Epithelial cell of esophagus (primary cell): ENCODE measurements at regions not wholly inside any gene's neighbourhood (a gene's known extent, or its start where the extent isn't known, plus 50 kb on each side); places are given as distances from the start of the nearest gene placed in this dataset.
A peak's percentile ranks its signal among the peaks of the same experiment; 100 is the strongest.
"Not testable (repeated sequence)": the region's sequence is repeated elsewhere in the genome, so short reads cannot be mapped to it uniquely, and the experiment has no call there.

Experiments
- DNase-seq: peaks from one replicate; pipeline ENCODE4 v3.0.0; 2010; ENCODE audit warnings: low read depth
- H3K4me3 ChIP-seq: 2 replicates; pipeline ENCODE4 v1.5.1; 2011; ENCODE audit warnings: mild to moderate bottlenecking, low read length, control low read depth
- TF ChIP-seq, protein P1 (sequence below): IDR thresholded peaks from 2 replicates; pipeline ENCODE4 v1.5.1; 2011; ENCODE audit warnings: low read depth, mild to moderate bottlenecking, low read length, control low read depth, inconsistent platforms; ENCODE audit not compliant: insufficient read depth; ENCODE audit errors: missing control alignments

GRCh38 chr5:91490316-91490715 is 107.2 kb upstream of the ARRDC3 start:
- H3K4me3 ChIP-seq: no peak overlapping the region
- TF ChIP-seq, protein P1, sequence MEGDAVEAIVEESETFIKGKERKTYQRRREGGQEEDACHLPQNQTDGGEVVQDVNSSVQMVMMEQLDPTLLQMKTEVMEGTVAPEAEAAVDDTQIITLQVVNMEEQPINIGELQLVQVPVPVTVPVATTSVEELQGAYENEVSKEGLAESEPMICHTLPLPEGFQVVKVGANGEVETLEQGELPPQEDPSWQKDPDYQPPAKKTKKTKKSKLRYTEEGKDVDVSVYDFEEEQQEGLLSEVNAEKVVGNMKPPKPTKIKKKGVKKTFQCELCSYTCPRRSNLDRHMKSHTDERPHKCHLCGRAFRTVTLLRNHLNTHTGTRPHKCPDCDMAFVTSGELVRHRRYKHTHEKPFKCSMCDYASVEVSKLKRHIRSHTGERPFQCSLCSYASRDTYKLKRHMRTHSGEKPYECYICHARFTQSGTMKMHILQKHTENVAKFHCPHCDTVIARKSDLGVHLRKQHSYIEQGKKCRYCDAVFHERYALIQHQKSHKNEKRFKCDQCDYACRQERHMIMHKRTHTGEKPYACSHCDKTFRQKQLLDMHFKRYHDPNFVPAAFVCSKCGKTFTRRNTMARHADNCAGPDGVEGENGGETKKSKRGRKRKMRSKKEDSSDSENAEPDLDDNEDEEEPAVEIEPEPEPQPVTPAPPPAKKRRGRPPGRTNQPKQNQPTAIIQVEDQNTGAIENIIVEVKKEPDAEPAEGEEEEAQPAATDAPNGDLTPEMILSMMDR: no peak
- DNase-seq: no peak

DNA sequence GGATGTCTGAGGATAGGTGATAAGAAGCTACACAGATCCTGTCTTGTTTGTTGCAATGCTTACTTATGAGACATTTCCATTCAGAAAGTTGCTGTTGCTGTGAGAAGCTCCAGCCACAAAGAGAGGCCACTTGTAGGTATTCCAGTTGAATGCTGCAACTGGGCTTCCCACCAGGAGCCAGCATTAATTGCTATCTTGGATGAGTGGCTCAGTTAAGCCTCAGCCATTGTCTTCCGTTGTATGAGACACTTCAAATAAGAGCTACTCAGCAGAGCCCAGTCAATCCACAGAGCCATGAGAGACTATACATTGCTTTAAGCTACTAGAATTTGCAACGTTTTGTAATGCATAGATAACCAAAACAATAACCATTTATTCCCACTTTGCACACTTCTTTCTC is 104.3 kb upstream of the ARRDC3 start:
- no peak for DNase-seq
- H3K4me3 ChIP-seq: no peak overlapping the region
- TF ChIP-seq, protein P1: no peak

DNA sequence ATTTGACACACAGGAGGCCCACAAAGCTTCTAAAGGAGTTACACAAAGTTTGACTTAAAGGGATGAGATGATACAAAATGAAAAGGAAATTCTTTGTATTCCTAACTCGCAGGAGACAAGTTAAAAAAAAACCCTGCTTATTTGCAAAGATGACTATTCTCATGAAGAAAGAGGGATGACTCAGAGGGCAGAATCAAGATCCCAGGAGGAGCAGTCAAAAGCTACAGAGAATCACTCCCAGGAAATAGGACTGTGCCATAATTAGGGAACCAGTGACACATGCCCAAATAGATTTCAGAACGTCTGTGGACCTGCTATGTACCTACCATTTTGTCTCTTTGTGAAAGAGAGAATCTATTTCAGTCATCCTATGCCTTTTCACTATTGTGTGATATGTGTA is 103.5 kb upstream of the ARRDC3 start:
- TF ChIP-seq, protein P1: no peak
- peak; percentile 77 for DNase-seq
- H3K4me3 ChIP-seq: no peak overlapping the region

DNA sequence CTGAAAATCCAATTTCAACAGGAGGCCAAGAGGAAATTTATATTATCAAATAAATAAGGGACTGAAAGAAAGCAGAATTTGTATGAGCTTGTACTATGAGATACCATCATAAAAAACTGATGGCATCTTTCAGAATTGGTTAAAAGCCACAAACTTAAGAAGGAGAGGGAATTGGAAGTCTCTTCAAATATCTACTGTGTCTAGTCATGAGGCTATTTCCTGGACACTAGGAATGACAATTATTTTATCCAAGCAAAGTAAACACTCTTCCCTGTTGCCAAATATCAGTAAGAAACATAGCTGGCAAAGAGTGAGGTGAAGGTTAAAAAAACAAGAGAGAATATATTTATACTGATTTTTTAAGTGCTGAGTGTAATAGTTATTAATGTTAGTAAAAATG is 101.5 kb upstream of the ARRDC3 start:
- TF ChIP-seq, protein P1: no peak
- DNase-seq: no peak
- no peak overlapping the region for H3K4me3 ChIP-seq

DNA sequence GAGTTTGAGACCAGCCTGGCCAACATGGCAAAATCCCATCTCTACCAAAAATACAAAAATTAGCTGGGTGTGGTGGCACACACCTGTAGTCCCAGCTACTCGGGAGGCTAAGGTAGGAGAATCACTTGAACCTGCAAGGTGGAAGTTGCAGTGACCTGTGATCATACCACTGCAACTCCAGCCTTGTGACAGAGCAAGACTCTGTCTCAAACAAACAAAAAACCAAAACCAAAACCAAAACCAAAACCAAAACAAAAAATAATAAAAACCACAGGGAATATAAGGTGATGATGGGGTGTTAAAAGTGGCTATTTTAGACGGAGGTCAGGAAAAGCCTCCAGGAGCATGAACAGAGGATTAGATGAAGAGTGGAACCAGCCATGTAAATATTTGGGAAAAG is 96.3 kb upstream of the ARRDC3 start:
- not testable (repeated sequence) for H3K4me3 ChIP-seq, DNase-seq

GRCh38 chr5:91478096-91478495 is 95.0 kb upstream of the ARRDC3 start:
- DNase-seq: no peak

GRCh38 chr5:91477408-91477807 is 94.3 kb upstream of the ARRDC3 start:
- TF ChIP-seq, protein P1: no peak
- H3K4me3 ChIP-seq: no peak overlapping the region
- no peak for DNase-seq

More at GRCh38 chr5:91478096-91478495, 95.0 kb upstream of the ARRDC3 start:
- H3K4me3 ChIP-seq: no peak overlapping the region
- TF ChIP-seq, protein P1: no peak

DNA sequence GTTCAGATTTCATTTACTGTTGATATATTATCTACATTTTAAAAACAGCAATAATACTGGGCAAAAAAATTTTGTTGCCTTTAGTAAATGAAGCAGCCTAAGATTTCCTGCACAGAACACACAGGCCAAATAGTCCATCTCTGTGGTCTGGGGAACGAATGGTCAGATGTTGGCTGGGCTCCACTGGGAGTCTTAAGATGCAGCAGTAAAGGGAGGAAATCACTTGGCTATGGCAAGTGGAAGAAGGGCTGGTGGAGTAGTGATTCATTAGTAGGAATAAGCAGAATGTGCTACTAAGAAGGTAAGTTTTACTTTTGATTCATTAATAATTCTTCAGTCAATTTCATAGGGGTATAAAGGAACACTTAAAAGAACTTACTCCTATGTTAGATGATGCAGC is 91.1 kb upstream of the ARRDC3 start:
- TF ChIP-seq, protein P1: no peak
- H3K4me3 ChIP-seq: no peak overlapping the region
- DNase-seq: no peak
